Embryonic facial prominence (tissue), 1 donor: ENCODE measurements at regions not wholly inside any gene's neighbourhood (a gene's known extent, or its start where the extent isn't known, plus 50 kb on each side); places are given as distances from the start of the nearest gene placed in this dataset.
"Not testable (repeated sequence)": the region's sequence is repeated elsewhere in the genome, so short reads cannot be mapped to it uniquely, and the experiment has no call there.

ENCODE experiments used
- DNase-seq: peaks from one replicate; pipeline ENCODE4 v3.0.0-alpha.2; 2016; ENCODE audit errors: extremely low spot score

- DNase-seq: no peak
Measured at GRCh38 chr5:53160895-53161294, 51.3 kb upstream of the MOCS2 start.

GRCh38 chr5:53161876-53162275, 52.3 kb upstream of the MOCS2 start:
- DNase-seq: no peak

- no peak for DNase-seq
Measured at GRCh38 chr5:53164478-53165165, 55.1 kb upstream of the MOCS2 start.

- no peak for DNase-seq
Measured at GRCh38 chr5:53165431-53166182, 56.0 kb upstream of the MOCS2 start.

- no peak for DNase-seq
Measured at GRCh38 chr5:53166183-53166495, 56.6 kb upstream of the MOCS2 start.

- no peak for DNase-seq
Measured at GRCh38 chr5:53167836-53168235, 58.3 kb upstream of the MOCS2 start.

GRCh38 chr5:53169933-53170332, 60.4 kb upstream of the MOCS2 start:
- DNase-seq: no peak

GRCh38 chr5:53170746-53171349, 61.3 kb upstream of the MOCS2 start:
- DNase-seq: no peak

- DNase-seq: not testable (repeated sequence)
Measured at GRCh38 chr5:53172073-53172472, 62.5 kb upstream of the MOCS2 start.

GRCh38 chr5:53172630-53173029, 63.1 kb upstream of the MOCS2 start:
- DNase-seq: no peak

- DNase-seq: no peak
Measured at GRCh38 chr5:53173083-53173482, 63.5 kb upstream of the MOCS2 start.

- no peak for DNase-seq
Measured at GRCh38 chr5:53178830-53179229, 69.3 kb upstream of the MOCS2 start.

GRCh38 chr5:53179691-53180090, 70.1 kb upstream of the MOCS2 start:
- DNase-seq: no peak

GRCh38 chr5:53180538-53180937, 71.0 kb upstream of the MOCS2 start:
- no peak for DNase-seq

GRCh38 chr5:53180991-53181390, 71.4 kb upstream of the MOCS2 start:
- DNase-seq: no peak

GRCh38 chr5:53183880-53184279, 74.3 kb upstream of the MOCS2 start:
- DNase-seq: no peak

- DNase-seq: no peak
Measured at GRCh38 chr5:53191548-53192165, 82.1 kb upstream of the MOCS2 start.

- no peak for DNase-seq
Measured at GRCh38 chr5:53194086-53194485, 84.5 kb upstream of the MOCS2 start.

- DNase-seq: no peak
Measured at GRCh38 chr5:53199882-53200281, 90.3 kb upstream of the MOCS2 start.

- DNase-seq: no peak
Measured at GRCh38 chr5:53200306-53200705, 90.7 kb upstream of the MOCS2 start.

GRCh38 chr5:53201746-53202145, 92.2 kb upstream of the MOCS2 start:
- DNase-seq: no peak

- no peak for DNase-seq
Measured at GRCh38 chr5:53206562-53206961, 97.0 kb upstream of the MOCS2 start.

- no peak for DNase-seq
Measured at GRCh38 chr5:53211799-53212198, 102.2 kb upstream of the MOCS2 start.
